ENCODE measurements at regions not wholly inside any gene's neighbourhood (a gene's known extent, or its start where the extent isn't known, plus 50 kb on each side); places are given as distances from the start of the nearest gene placed in this dataset.

- Histone ChIP-seq H3K4me3 (no peak overlapping the region), H3K27me3 (replicated peaks; ENCODE audit: insufficient read depth) (no peaks in the 10 kb centered on the region), H3K36me3 (no peaks in the 10 kb centered on the region), H3K4me1 (replicated peaks) (no peaks in the 10 kb centered on the region), H3K9me3 (no peaks in the 10 kb centered on the region), H3K27ac (no peak overlapping the region)
- intact Hi-C loops (cut with DNase I), result no loop called here
- WGBS, result 92% methylated on average over 2 of the region's 2 CpGs
- TF ChIP-seq CTCF (IDR thresholded peaks at IDR 0.05) (no peak), POLR2AphosphoS5 (IDR thresholded peaks at IDR 0.05) (no peak), POLR2A (IDR thresholded peaks at IDR 0.05) (no peak)
- no peak for DNase-seq (ENCODE audit: low spot score)
These were observed 161.9 kb upstream of the SPATS2L start for GRCh38 chr2:200144571-200144970.

GRCh38 chr2:200146501-200146900 is 160.0 kb upstream of the SPATS2L start:
- DNase-seq (ENCODE audit: low spot score), result no peak
- TF ChIP-seq POLR2AphosphoS5 (IDR thresholded peaks at IDR 0.05) (no peak), CTCF (IDR thresholded peaks at IDR 0.05) (no peak), POLR2A (IDR thresholded peaks at IDR 0.05) (no peak)
- no peak overlapping the region for H3K27ac ChIP-seq
- no peaks in the 10 kb centered on the region for H3K27me3 ChIP-seq (replicated peaks; ENCODE audit: insufficient read depth)
- H3K4me1 ChIP-seq (replicated peaks), result no peaks in the 10 kb centered on the region
- no peaks in the 10 kb centered on the region for H3K9me3 ChIP-seq
- intact Hi-C loops (cut with DNase I), result no loop called here
- H3K36me3 ChIP-seq, result no peaks in the 10 kb centered on the region
- no peak overlapping the region for H3K4me3 ChIP-seq
- 86% methylated on average over 3 of the region's 3 CpGs for WGBS

GRCh38 chr2:200147371-200147770 is 159.1 kb upstream of the SPATS2L start:
- Histone ChIP-seq H3K4me3 (no peak overlapping the region), H3K4me1 (replicated peaks) (no peaks in the 10 kb centered on the region), H3K27me3 (replicated peaks; ENCODE audit: insufficient read depth) (no peaks in the 10 kb centered on the region), H3K27ac (no peak overlapping the region), H3K36me3 (no peaks in the 10 kb centered on the region), H3K9me3 (no peaks in the 10 kb centered on the region)
- DNase-seq (ENCODE audit: low spot score), result no peak
- no peak for TF ChIP-seq POLR2AphosphoS5 (IDR thresholded peaks at IDR 0.05)
- TF ChIP-seq POLR2A (IDR thresholded peaks at IDR 0.05), result no peak
- TF ChIP-seq CTCF (IDR thresholded peaks at IDR 0.05), result no peak
- intact Hi-C loops (cut with DNase I), result no loop called here
- 85% methylated on average over 2 of the region's 2 CpGs for WGBS

GRCh38 chr2:200148366-200148765 is 158.1 kb upstream of the SPATS2L start:
- Histone ChIP-seq H3K4me3 (no peak overlapping the region), H3K9me3 (no peaks in the 10 kb centered on the region), H3K4me1 (replicated peaks) (no peaks in the 10 kb centered on the region), H3K36me3 (no peaks in the 10 kb centered on the region), H3K27ac (no peak overlapping the region), H3K27me3 (replicated peaks; ENCODE audit: insufficient read depth) (no peaks in the 10 kb centered on the region)
- TF ChIP-seq CTCF (IDR thresholded peaks at IDR 0.05) (no peak), POLR2AphosphoS5 (IDR thresholded peaks at IDR 0.05) (no peak), POLR2A (IDR thresholded peaks at IDR 0.05) (no peak)
- no peak for DNase-seq (ENCODE audit: low spot score)
- 96% methylated on average over 2 of the region's 2 CpGs for WGBS
- intact Hi-C loops (cut with DNase I), result no loop called here

- Histone ChIP-seq H3K4me3 (no peak overlapping the region), H3K9me3 (no peaks in the 10 kb centered on the region), H3K4me1 (replicated peaks) (no peaks in the 10 kb centered on the region), H3K27me3 (replicated peaks; ENCODE audit: insufficient read depth) (no peaks in the 10 kb centered on the region), H3K27ac (no peak overlapping the region), H3K36me3 (no peaks in the 10 kb centered on the region)
- no peak for DNase-seq (ENCODE audit: low spot score)
- TF ChIP-seq POLR2A (IDR thresholded peaks at IDR 0.05), result no peak
- TF ChIP-seq POLR2AphosphoS5 (IDR thresholded peaks at IDR 0.05), result no peak
- TF ChIP-seq CTCF (IDR thresholded peaks at IDR 0.05), result no peak
- 93% methylated on average over 1 of the region's 1 CpG for WGBS
- intact Hi-C loops (cut with DNase I), result no loop called here
These were observed 155.9 kb upstream of the SPATS2L start for GRCh38 chr2:200150411-200151086.
